HUES6 (cell line): ENCODE measurements at regions not wholly inside any gene's neighbourhood (a gene's known extent, or its start where the extent isn't known, plus 50 kb on each side); places are given as distances from the start of the nearest gene placed in this dataset.

Experiments
- H3K27ac ChIP-seq: 2 replicates; pipeline ENCODE4 v1.7.0; 2013; ENCODE audit warnings: low read depth, mild to moderate bottlenecking, low read length, inconsistent platforms
- H3K27me3 ChIP-seq: 2 replicates; pipeline ENCODE4 v1.6.1; 2013; ENCODE audit warnings: low read length; ENCODE audit not compliant: control insufficient read depth, insufficient read depth
- H3K36me3 ChIP-seq: 2 replicates; pipeline ENCODE4 v1.6.1; 2013; ENCODE audit warnings: low read length; ENCODE audit not compliant: control insufficient read depth, insufficient read depth
- H3K4me1 ChIP-seq: 2 replicates; pipeline ENCODE4 v1.6.1; 2013; ENCODE audit warnings: low read length; ENCODE audit not compliant: control insufficient read depth, insufficient read depth
- H3K4me3 ChIP-seq: 2 replicates; pipeline ENCODE4 v1.5.1; 2013; ENCODE audit warnings: low read depth, low read length
- H3K9ac ChIP-seq: one replicate; pipeline ENCODE4 v1.6.1; 2013; ENCODE audit warnings: mild to moderate bottlenecking, low read length
- H3K9me3 ChIP-seq: 2 replicates; pipeline ENCODE4 v1.6.1; 2013; ENCODE audit warnings: low read depth, low read length; ENCODE audit not compliant: control insufficient read depth, insufficient read depth

DNA sequence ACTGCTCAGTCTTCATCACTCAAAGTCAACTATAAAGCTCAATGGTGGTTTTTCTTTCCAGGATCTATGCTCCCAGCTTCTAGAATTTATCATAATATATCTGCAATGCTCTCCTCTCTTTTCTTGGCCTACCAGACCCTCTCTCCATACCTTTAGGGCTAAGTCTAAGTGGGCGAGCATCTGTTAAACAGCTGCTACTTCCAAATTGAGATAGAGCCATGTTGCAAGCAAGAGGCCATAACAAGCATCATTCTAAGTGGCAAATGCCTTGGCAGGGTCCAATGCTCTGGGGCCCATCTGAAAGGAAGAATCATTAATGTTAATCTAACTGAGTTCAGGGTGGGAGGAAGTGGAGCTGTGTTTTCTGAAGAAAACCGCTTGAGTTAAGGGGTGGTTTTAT is 324.0 kb downstream of the TLR4 start:
- no peak overlapping the region for H3K9ac ChIP-seq

DNA sequence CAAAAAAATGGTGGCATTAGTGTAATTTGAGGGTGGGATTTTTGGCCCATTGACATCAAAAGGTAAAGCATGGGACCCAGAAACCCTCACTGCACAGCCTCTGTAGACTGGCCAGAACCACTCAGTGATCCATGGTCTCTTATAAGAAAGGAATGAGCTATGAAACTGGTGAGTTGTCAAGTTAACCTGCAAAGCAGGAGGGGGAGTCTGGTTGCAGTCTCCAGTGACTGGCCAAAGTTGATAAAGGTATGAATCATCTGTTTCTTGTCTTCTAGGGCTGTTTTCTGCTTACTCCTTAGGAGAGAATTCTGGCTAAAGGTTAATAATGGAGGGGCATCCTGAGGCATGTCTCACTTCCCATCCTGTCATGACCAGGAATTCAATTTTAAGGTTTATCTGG is 325.2 kb downstream of the TLR4 start:
- Histone ChIP-seq H3K27ac (no peak overlapping the region), H3K36me3 (no peaks in the 10 kb centered on the region), H3K4me3 (no peak overlapping the region), H3K9me3 (no peaks in the 10 kb centered on the region), H3K4me1 (no peaks in the 10 kb centered on the region), H3K27me3 (no peaks in the 10 kb centered on the region), H3K9ac (no peak overlapping the region)

More for the DNA sequence above, 324.0 kb downstream of the TLR4 start:
- H3K9me3 ChIP-seq = no peaks in the 10 kb centered on the region
- H3K4me3 ChIP-seq = no peak overlapping the region
- H3K4me1 ChIP-seq = no peaks in the 10 kb centered on the region
- no peaks in the 10 kb centered on the region for H3K36me3 ChIP-seq
- no peaks in the 10 kb centered on the region for H3K27me3 ChIP-seq
- H3K27ac ChIP-seq = no peak overlapping the region

DNA sequence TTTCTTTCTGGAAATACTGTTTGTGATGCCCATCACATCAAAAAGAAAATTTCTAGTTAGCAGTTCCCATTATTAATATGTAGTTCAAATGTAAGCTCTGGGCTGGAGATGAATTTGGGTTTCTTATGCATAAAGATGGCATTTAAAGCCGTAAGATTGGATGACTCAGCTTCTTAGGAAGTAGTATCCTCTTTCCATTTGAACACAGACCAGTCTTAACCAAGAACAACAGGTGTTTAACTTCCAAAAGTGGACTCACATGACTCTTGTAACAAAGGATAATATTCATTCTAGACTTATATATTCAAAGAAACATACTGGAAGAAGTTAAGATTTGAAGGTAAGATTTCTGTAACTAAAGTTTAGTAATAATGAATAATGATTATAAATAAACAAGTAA is 330.5 kb downstream of the TLR4 start:
- Histone ChIP-seq H3K27me3 (no peaks in the 10 kb centered on the region), H3K9ac (no peak overlapping the region), H3K4me1 (no peaks in the 10 kb centered on the region), H3K36me3 (no peaks in the 10 kb centered on the region), H3K4me3 (no peak overlapping the region), H3K27ac (no peak overlapping the region), H3K9me3 (no peaks in the 10 kb centered on the region)

DNA sequence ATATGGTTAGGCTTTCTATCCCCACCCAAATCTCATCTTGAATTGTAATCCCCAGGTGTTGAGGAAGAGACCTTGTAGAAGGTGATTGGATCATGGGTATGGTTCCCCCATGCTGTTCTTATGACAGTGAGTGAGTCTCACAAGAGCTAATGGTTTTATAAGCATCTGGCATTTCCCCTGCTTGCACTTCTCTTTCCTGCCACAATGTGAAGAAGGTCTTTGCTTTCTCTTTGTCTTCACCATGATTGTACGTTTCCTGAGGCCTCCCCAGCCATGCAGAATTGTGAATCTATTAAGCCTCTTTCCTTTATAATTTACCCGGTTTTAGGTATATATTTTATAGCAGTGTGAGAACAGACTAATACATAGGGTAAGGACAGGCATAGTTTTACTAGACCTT is 334.5 kb downstream of the TLR4 start:
- no peak overlapping the region for H3K9ac ChIP-seq
- H3K27ac ChIP-seq = no peak overlapping the region
- H3K27me3 ChIP-seq = no peaks in the 10 kb centered on the region
- no peak overlapping the region for H3K4me3 ChIP-seq
- H3K36me3 ChIP-seq = no peaks in the 10 kb centered on the region
- no peaks in the 10 kb centered on the region for H3K4me1 ChIP-seq
- H3K9me3 ChIP-seq = no peaks in the 10 kb centered on the region

DNA sequence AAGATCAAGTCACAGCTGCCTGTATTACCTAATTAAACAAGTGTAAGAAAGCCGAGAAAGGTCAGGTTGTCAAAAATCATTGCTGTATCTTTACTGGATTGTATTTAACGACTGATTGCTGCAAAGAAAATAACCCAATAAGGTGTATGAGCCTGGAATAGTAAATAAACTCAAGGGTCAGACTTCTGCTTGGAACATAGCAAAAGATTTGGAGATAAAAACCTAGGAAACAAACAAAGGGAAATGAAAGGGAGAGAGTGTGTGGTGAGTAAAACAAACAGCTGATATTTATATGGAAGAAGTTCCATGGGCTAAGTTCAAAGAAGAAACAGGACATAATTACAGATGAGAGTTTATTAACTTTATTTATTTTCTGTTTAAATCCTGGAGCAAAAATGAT is 354.0 kb downstream of the TLR4 start:
- no peak overlapping the region for H3K4me3 ChIP-seq
- H3K36me3 ChIP-seq = no peaks in the 10 kb centered on the region
- H3K27ac ChIP-seq = no peak overlapping the region
- H3K9ac ChIP-seq = no peak overlapping the region
- no peaks in the 10 kb centered on the region for H3K4me1 ChIP-seq
- H3K9me3 ChIP-seq = no peaks in the 10 kb centered on the region
- H3K27me3 ChIP-seq = peaks cover 5% of the 10 kb centered on the region; the same call in 1 of the 2 replicates

DNA sequence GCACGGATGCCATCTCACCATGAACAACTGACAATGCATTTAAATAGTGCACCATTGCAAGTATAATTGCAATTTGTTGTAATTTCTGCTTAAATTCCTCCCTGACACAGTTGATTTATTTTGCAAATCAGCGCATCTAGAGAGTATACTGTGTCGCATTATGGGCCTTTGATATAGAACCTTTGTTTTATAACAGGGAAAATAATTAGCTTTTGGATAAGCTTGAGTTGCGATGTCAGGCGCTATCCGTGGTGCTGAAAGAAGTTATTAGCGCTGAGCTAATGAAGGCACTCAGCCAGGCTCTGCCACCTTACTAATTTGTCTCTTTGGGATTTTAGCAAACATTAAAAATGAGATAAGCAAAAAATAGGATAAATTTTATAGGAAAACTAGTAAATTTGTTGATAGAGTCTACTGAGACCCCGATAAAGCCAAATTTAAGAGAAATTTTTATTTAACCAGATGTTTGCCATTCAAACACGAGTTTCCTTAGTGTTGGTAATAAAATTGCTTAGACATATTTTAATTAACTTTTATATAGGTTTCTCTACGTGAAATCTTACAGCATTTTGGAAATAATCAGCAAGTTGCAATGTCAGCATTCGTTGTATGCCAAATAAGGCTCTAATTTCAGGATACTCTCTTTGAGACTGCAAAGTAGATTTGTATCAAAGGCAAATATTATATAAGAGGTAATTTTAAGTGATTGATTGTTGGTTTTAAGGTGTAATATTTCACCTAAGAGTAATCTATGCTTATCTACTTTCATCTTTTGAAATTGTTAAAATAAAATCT is 355.5 kb downstream of the TLR4 start:
- H3K27me3 ChIP-seq = peaks cover 5% of the 10 kb centered on the region; the same call in 1 of the 2 replicates
- no peaks in the 10 kb centered on the region for H3K4me1 ChIP-seq
- H3K9me3 ChIP-seq = no peaks in the 10 kb centered on the region
- H3K9ac ChIP-seq = no peak overlapping the region
- no peaks in the 10 kb centered on the region for H3K36me3 ChIP-seq
- no peak overlapping the region for H3K4me3 ChIP-seq
- no peak overlapping the region for H3K27ac ChIP-seq

DNA sequence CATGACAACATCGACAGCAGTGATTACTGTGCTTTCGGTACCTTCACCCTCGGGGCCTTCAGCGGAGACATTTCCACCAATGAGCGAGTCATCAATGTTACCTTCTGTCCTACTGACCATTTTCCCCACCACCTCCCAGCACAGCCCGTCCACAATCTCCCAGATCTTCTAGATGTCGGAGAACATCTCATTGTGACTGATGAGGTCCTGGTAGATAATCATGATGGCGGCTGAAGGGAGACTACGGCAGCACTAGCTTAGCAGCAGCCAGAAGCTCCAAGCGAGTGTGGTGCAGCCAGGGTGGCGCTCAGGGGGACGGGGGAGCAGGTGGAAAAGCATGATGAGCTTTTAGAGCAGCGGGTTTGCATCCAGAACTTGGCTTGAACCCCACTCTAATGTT is 379.0 kb downstream of the TLR4 start:
- Histone ChIP-seq H3K27ac (no peak overlapping the region), H3K4me1 (no peaks in the 10 kb centered on the region), H3K36me3 (no peaks in the 10 kb centered on the region), H3K9me3 (no peaks in the 10 kb centered on the region), H3K27me3 (no peaks in the 10 kb centered on the region), H3K9ac (no peak overlapping the region), H3K4me3 (no peak overlapping the region)

DNA sequence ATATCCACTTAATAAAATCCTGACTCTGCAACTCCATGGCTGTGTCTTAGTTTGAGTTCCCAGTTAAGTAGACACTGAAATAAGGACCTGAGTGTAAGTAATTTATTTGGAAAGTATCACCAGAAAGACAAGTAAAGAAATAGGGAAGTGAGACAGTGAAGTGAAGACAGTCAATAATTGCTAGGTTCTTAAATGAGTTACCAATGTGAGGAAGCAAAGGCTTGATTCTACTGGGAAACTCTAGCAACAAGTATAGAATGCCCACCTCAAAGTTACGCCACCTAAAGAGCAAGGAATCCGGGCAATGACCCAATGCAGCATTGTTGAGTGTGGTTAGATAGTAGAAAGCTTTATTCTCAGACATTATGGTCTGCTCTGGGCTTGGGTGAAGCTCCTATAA is 383.9 kb downstream of the TLR4 start:
- no peak overlapping the region for H3K27ac ChIP-seq

DNA sequence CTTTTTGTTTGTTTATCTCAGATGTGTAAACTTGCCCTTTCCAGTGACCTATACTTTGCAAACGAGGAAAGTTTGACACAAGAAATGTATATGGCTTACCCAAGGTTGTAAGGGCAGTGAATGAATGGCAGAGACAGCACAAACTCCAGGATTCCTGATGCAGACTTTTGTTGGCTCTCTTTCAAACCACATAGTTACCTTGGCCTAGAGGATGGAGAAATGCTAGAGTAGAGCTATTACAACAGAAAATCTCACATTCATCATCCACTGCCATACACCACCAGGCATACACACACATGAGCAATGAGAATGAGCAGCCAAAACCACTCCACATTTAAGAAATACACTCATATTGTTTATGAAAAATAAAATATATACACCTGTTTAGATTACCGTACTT is 387.0 kb downstream of the TLR4 start:
- H3K9me3 ChIP-seq = no peaks in the 10 kb centered on the region
- H3K27me3 ChIP-seq = no peaks in the 10 kb centered on the region
- H3K36me3 ChIP-seq = no peaks in the 10 kb centered on the region
- no peak overlapping the region for H3K9ac ChIP-seq
- no peaks in the 10 kb centered on the region for H3K4me1 ChIP-seq
- H3K27ac ChIP-seq = no peak overlapping the region
- H3K4me3 ChIP-seq = no peak overlapping the region

More for the DNA sequence above, 383.9 kb downstream of the TLR4 start:
- H3K9me3 ChIP-seq = no peaks in the 10 kb centered on the region
- H3K4me3 ChIP-seq = no peak overlapping the region
- no peak overlapping the region for H3K9ac ChIP-seq
- no peaks in the 10 kb centered on the region for H3K4me1 ChIP-seq
- H3K36me3 ChIP-seq = no peaks in the 10 kb centered on the region
- H3K27me3 ChIP-seq = no peaks in the 10 kb centered on the region

DNA sequence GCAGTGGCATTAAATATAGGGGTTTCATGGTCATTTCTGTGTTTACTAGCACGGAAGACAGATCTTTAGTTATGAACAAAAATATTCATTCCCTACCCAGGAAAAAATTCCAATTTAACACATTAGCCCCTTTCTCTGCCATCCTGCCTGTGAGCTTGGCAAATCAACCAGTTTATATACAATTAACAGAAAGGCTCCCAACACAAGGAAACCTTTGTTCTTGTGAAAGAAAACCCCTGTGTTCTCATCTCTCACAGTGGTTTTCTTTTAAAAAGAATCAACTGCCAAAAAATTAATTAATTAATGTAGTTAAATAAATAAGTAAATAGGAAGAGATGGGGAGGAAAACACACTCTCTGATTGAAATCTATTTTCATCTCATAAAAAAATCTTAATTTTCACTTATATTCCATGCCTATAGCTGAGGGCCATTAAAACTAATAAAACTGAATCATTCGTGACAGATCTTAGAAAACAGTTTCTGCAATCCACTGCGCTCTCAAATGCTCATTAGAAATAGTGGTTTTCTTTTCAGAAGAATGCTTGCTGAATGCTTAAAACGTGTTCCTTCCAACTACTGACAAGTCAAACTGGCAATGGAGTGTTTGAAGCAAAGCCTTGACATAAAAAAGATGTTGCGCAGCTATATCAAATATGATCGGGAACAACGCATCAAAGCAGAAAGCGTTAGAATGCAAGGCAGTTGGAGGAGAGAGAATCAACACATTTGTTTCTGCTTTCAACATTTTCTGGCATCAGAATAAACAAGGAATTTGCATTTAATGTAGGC is 387.7 kb downstream of the TLR4 start:
- no peak overlapping the region for H3K27ac ChIP-seq
- H3K9ac ChIP-seq = no peak overlapping the region
- H3K4me1 ChIP-seq = no peaks in the 10 kb centered on the region
- no peak overlapping the region for H3K4me3 ChIP-seq
- H3K9me3 ChIP-seq = no peaks in the 10 kb centered on the region
- H3K27me3 ChIP-seq = no peaks in the 10 kb centered on the region
- H3K36me3 ChIP-seq = no peaks in the 10 kb centered on the region

DNA sequence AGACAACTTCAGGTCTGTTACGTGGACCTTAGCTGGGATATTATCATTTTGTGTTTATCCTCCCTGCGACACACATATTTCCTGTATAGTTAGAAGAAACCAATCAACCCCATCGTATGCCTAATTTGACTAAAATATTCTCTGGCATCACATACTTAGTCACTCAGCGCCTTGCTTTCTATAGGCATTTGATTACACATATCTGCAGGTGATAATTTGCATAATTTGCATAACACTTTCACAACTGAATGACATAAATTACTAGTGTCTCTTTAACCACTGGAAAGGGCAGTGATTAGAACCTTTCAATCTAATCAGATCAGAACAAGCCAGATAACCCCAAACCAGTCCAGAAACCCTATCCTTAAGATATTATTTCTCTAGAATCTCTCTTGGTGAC is 390.2 kb downstream of the TLR4 start:
- Histone ChIP-seq H3K27ac (no peak overlapping the region), H3K36me3 (no peaks in the 10 kb centered on the region), H3K4me3 (no peak overlapping the region), H3K9ac (no peak overlapping the region), H3K4me1 (no peaks in the 10 kb centered on the region), H3K9me3 (no peaks in the 10 kb centered on the region), H3K27me3 (no peaks in the 10 kb centered on the region)
